Bronchial epithelial cell (primary cell): ENCODE measurements at regions not wholly inside any gene's neighbourhood (a gene's known extent, or its start where the extent isn't known, plus 50 kb on each side); places are given as distances from the start of the nearest gene placed in this dataset.

Experiments
- DNase-seq: peaks from one replicate; pipeline ENCODE4 v3.0.0-alpha.2; 2010; ENCODE audit warnings: low read depth
- FAIRE-seq: peaks from 2 replicates; lab custom pipeline; 2011; peaks lifted over from hg19 to GRCh38; lab: Jason Lieb, UNC
- H3K27me3 ChIP-seq: 2 replicates; pipeline ENCODE4 v1.5.1; 2011; ENCODE audit warnings: low read length; ENCODE audit not compliant: control insufficient read depth, insufficient read depth
- H3K36me3 ChIP-seq: 2 replicates; pipeline ENCODE4 v1.5.1; 2011; ENCODE audit warnings: low read length; ENCODE audit not compliant: control insufficient read depth, insufficient read depth
- H3K4me3 ChIP-seq: 2 replicates; pipeline ENCODE4 v1.5.1; 2011; ENCODE audit warnings: mild to moderate bottlenecking, low read depth, low read length, control low read depth
- TF ChIP-seq, protein P1 (sequence below): IDR thresholded peaks from 2 replicates; pipeline ENCODE4 v1.5.1; 2011; ENCODE audit warnings: mild to moderate bottlenecking, moderate library complexity, low read length, control low read depth, inconsistent platforms; ENCODE audit not compliant: insufficient read depth, severe bottlenecking

DNA sequence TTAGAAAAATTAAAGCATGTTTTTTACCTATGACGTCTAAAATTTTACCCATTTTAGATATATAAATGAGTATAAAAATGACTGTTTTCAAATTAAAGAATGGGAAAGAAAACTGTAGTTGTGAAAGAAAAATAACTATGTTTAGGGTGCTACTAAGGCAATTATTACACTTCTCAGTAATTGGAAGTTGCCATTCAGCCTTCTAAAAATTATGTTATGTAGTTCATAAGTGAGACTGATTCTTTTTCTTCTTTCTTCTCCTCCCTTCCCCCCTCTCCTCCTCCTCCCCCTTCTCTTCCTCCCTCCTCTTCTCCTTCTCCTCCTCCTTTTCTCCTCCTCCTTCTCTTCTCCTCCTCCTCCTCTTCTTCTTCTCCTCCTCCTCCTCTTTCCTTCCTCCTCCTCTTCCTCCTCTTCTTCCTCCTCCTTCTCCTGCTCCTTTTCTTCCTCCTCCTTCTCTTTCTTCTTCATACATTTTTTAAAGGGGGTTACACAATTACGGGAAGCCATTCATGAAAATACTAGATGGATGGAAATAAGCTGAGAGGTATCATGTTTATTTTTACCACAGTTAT lies 223.6 kb downstream of the CETN3 start:
- DNase-seq (no peak), FAIRE-seq (no peak)
- Histone ChIP-seq H3K36me3 (no peaks in the 10 kb centered on the region), H3K4me3 (no peak overlapping the region), H3K27me3 (no peaks in the 10 kb centered on the region)
- TF ChIP-seq, protein P1, sequence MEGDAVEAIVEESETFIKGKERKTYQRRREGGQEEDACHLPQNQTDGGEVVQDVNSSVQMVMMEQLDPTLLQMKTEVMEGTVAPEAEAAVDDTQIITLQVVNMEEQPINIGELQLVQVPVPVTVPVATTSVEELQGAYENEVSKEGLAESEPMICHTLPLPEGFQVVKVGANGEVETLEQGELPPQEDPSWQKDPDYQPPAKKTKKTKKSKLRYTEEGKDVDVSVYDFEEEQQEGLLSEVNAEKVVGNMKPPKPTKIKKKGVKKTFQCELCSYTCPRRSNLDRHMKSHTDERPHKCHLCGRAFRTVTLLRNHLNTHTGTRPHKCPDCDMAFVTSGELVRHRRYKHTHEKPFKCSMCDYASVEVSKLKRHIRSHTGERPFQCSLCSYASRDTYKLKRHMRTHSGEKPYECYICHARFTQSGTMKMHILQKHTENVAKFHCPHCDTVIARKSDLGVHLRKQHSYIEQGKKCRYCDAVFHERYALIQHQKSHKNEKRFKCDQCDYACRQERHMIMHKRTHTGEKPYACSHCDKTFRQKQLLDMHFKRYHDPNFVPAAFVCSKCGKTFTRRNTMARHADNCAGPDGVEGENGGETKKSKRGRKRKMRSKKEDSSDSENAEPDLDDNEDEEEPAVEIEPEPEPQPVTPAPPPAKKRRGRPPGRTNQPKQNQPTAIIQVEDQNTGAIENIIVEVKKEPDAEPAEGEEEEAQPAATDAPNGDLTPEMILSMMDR, result no peak

DNA sequence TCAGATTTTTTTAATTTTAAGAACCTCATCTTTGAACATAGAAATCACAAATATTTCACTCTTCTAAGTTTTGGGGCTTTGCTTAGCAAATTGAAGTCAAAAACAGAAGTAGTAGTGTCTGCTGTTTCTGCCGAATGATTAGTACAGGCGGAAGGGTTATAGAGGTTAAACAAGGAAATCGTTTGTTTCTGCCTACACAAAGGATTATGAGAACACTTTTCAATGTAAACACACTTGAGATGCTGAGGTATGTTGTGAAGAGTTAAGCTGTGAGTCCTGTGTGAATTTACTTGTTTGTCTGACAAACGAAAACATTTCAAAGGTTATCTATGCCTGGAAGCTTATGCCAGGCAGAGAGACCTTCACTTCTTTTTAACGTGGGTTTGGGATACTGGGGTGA lies 224.8 kb downstream of the CETN3 start:
- Histone ChIP-seq H3K4me3 (no peak overlapping the region), H3K36me3 (no peaks in the 10 kb centered on the region), H3K27me3 (no peaks in the 10 kb centered on the region)
- FAIRE-seq (no peak), DNase-seq (peak; percentile 19)
- TF ChIP-seq, protein P1, result no peak

DNA sequence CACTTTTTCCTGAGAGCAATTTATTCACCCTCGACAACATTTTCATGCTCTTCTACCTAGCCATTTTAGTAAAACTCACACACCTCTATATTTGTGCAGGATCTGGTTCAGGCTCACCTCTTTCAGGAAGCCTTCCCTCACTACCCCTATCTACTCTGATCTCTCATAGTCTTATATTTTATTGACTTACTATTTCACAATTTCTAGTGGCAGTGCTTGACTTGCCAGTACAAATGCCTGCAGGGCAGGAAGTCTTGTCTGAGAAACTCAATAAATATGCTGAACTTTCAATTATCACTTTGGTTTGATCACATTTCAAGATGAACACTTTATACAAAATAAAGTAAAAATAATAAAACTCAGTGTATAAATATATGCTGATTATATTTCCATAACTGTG lies 226.8 kb downstream of the CETN3 start:
- TF ChIP-seq, protein P1, result no peak
- Histone ChIP-seq H3K4me3 (no peak overlapping the region), H3K27me3 (no peaks in the 10 kb centered on the region), H3K36me3 (no peaks in the 10 kb centered on the region)
- FAIRE-seq (no peak), DNase-seq (peak; percentile 73)

DNA sequence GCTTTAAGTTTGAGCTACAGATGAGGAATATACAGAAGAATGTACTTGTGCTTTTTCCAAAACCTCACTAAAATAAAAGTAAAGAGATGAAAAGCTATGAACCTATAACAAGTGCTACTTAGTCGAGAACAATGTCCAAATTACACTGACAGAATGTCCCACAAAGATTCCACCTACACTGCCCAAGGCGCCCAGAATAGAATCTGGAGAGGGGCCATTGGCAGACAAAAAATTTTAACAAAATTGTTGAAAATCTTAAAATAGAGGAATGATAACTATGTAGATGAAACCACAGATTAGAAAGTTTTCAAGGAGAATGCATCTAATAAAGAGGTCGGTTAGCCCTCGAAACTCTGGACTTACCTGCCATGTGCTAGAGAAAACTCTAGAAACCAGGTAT lies 235.3 kb downstream of the CETN3 start:
- DNase-seq, result no peak
- FAIRE-seq, result no peak
- no peak overlapping the region for H3K4me3 ChIP-seq
- H3K36me3 ChIP-seq, result no peaks in the 10 kb centered on the region
- TF ChIP-seq, protein P1, result no peak
- no peaks in the 10 kb centered on the region for H3K27me3 ChIP-seq

DNA sequence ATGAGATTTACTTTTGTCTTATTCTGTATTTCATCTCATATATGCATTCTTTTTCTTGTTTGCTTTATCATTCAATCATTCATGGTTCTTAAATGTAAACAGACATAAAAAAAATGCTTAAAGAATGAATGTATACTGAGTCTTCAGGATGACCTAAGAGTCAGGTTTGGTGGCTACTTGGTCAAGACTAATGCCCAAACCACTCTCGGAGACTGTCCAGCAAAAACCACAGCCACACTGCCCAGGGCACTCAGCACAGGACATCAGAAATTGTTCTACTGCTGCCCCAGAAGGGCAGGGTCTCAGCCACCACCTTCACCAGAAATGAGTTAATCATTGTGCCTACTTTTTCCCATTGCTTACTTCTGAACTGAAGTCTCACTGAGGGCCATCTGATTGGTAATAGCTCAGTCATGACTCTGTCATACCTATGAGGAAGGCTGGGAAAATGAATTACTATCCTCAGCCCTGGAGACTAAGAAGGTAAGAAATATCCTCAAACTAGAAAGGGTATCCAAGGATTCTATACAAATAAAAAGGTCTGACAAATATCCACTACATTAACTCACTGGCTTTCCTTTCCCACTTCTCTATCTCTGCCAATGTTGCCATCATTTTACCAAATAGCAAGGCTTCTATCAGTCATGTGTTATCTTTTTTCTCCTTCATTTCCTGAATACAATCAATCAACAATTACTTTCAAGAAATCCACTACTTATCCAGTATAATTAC lies 236.1 kb downstream of the CETN3 start:
- peak; percentile 25 for DNase-seq
- FAIRE-seq, result no peak
- Histone ChIP-seq H3K4me3 (no peak overlapping the region), H3K27me3 (no peaks in the 10 kb centered on the region), H3K36me3 (no peaks in the 10 kb centered on the region)
- TF ChIP-seq, protein P1, result no peak
